ENCODE measurements at regions not wholly inside any gene's neighbourhood (a gene's known extent, or its start where the extent isn't known, plus 50 kb on each side); places are given as distances from the start of the nearest gene placed in this dataset.
A peak's percentile ranks its signal among the peaks of the same experiment; 100 is the strongest.

GRCh38 chr9:87139099-87139730 lies 191.9 kb upstream of the GAS1 start:
- DNase-seq, result no peak
- intact Hi-C loops (cut with DNase I), result no loop called here
- ATAC-seq, result no peak

DNA sequence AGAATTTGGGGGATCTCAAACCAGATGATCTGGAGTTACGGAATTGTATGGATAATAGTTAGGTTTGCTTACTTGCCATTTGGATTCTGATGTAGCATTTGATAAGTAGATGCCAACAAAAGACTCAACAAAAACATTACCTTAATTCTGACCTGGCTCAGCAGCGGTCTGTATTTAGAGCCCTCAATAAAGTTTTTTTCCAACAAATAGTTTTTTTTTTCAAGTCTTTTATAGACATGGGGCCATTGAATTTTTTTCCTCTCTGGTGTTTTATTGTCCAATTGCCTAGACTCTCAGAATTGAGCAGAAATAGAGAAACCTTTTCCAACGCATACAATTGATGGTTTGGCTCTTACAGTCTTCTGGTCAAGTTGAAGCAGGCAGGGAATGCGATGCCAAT lies 192.8 kb upstream of the GAS1 start:
- intact Hi-C loops (cut with DNase I), result no loop called here
- ATAC-seq (no peak), DNase-seq (no peak)

- ATAC-seq (no peak), DNase-seq (no peak)
- intact Hi-C loops (cut with DNase I), result no loop called here
Measured at GRCh38 chr9:87140605-87141109, 193.4 kb upstream of the GAS1 start.

GRCh38 chr9:87141124-87141523 lies 193.8 kb upstream of the GAS1 start:
- intact Hi-C loops (cut with DNase I), result no loop called here
- DNase-seq, result no peak
- no peak for ATAC-seq

GRCh38 chr9:87146933-87147332 lies 199.6 kb upstream of the GAS1 start:
- ATAC-seq (no peak), DNase-seq (no peak)
- intact Hi-C loops (cut with DNase I), result no loop called here

- peak in 1 of 2 donors; percentile 7 for ATAC-seq
- DNase-seq, result peak; percentile 33
- intact Hi-C loops (cut with DNase I), result no loop called here
Measured at GRCh38 chr9:87147839-87148238, 200.5 kb upstream of the GAS1 start.

DNA sequence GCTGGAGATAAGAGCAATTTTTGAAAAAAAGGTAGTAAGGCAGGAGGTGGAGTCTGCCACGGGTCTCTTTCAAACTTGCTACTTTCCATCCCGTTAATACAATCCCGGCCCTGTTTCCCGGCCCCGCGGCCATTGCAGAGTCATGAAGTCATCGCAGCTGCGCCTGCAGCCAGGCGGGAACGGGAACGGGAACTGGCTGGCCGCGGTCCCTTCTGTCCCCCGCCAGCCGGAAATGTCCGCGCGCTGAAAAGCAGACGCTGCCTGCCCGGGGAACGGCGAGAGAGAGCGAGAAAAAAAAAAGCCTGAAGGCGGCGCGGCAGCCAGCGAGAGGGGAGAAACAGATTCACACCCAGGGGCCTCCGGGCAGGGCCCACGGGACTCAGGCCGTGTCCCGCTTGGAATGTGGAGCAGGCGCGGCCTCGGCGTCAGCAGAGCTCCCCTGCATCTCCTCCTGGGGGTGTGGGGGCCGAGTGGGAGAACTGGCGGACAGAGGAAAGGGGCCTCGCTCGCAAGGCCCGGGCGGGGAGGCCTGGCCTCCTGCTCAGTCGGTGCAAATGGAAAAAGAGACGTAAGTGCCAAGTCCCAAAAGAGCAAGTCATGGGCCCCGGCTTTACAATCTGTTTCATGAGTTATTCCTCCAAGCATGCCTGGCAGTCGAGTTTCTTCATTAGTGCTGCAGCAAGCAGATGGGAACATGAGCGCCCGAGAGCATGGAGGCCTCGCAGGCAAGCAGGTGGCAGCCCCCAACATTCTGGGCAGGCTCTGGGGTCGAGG lies 201.2 kb upstream of the GAS1 start:
- intact Hi-C loops (cut with DNase I), result no loop called here
- peak; percentile 91 for DNase-seq
- peak; percentile 96 for ATAC-seq

DNA sequence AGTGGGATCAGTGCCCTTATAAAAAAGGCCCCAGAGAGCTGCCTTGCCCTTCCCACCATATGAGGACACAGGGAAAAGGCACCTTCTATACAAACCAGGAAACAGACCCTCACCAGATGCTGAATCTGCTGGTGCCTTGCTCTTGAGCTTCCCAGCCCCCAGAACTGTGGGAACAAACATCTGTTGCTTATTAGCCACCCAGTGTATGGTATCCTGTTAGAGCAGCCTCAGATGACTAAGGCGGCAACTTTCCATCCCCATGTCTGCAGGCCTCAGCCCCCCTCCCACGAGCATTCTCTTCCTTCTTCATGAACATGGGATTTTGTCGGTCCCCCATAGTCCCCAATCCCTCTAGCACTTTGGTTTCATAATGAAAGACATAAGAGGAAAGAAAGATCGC lies 202.5 kb upstream of the GAS1 start:
- intact Hi-C loops (cut with DNase I), result no loop called here
- DNase-seq, result no peak
- ATAC-seq, result no peak

DNA sequence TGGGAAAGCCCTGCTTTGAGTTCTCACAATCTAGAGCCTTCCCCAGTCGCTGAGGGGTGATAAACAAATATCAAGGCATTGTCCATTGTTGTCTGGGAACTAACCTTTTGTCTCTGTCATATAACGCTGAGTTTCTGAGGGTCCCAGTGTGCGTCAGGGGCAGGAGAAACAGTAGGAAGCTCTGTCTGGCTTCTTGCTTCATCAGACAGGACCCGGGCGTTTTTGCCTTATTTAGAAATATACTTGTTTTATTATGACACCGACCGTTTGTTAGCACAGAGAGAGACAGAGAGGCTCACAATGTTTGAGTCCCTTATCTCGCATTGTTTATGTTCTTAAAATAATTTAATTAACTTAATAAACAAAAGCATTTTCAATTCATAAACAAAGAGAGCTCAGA lies 204.9 kb upstream of the GAS1 start:
- DNase-seq, result no peak
- intact Hi-C loops (cut with DNase I), result no loop called here
- ATAC-seq, result no peak

DNA sequence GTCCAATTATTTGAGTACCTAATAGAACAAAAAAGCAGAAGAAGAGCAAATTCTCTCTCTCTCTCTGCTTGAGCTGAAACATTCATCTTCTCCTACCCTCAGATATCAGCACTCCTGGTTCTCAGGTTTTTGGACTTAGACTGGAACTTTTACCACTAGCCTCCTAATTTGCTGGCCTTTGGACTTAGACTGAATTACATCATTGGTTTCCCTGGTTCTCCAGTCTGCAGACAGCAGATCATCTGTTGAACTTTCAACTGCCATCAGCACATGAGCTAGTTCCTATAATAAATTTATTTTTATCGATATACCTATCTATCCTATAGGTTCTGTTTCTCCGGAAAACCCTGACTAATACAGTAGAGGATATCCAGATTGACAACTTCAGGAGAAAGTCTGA lies 208.9 kb upstream of the GAS1 start:
- no peak for DNase-seq
- intact Hi-C loops (cut with DNase I), result no loop called here
- ATAC-seq, result no peak

DNA sequence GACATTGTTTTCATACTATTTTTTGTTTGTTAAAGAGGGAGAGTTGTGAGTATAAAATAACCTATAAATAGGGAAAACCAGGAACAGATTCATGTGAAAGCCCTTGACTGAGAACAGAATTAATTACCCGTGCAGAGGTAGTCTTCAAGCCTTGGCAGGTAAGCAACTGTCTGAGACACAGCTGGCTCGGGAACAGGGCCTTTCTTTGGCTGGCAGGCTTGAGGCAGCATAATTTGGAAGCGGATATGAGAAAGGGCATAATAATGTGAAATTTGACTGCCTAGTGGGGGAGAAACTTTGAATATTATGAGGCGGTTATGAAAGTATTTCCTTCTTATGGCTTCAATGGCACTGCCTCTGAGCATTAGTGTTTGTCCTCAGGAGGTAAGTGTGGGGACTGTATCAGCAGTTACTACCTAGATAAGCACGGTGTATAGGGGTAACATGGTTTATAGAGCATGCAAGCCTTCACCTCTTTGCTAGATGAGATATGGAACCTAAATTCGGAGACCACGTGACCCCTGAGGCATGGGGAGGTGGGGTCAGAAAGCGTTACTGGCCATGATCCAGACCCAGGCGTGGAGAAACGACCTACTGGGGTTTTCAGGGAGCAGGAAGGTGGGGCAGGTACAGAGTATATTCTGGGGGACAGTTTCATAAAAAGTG lies 210.2 kb upstream of the GAS1 start:
- no peak for ATAC-seq
- intact Hi-C loops (cut with DNase I), result no loop called here

DNA sequence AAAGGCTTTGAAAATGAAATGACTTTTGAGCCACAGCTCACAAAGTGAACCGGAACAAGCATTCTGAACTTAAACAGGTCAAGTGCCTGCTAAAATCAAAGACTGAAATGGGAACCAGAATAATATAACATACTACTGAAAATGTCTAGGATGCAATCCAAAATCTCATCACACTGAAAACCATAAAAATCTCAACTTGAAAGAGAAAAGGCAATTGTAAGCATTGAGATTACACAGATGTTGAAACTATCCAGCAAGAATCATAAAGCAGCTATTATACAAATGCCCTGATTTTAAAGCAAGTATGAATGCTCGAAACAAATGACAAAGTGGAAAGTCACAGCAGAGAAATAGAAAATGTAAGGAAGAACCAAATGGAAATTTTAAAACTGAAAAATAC lies 211.5 kb upstream of the GAS1 start:
- ATAC-seq (no peak), DNase-seq (no peak)
- intact Hi-C loops (cut with DNase I), result no loop called here

More for the DNA sequence above, 210.2 kb upstream of the GAS1 start:
- DNase-seq, result no peak

- ATAC-seq, result peak in 1 of 2 donors; percentile 88
- peak; percentile 35 for DNase-seq
- intact Hi-C loops (cut with DNase I), result no loop called here
Measured at GRCh38 chr9:87160148-87161102, 213.1 kb upstream of the GAS1 start.

DNA sequence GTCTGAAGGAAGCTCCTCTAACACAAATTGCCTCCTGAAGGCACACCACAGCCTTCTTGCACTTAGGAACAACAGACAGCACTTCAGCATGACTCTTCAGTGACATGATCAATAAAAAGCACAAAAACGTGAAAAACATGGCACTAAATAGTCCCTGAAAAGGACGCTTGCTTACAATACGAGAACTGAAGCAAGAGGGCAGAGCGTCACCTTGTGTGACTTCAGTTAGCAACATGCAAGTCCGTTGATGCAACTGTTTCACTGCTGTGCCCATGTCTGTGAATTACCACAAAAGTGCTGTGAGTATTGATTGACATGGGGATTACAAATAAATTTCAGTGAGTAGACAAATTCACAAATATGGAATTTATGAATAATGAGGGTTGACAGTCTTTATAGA lies 219.9 kb upstream of the GAS1 start:
- no peak for ATAC-seq
- no peak for DNase-seq
- intact Hi-C loops (cut with DNase I), result no loop called here

- peak in 1 of 2 donors; percentile 52 for ATAC-seq
- intact Hi-C loops (cut with DNase I), result no loop called here
Measured at GRCh38 chr9:87167582-87167981, 220.3 kb upstream of the GAS1 start.

GRCh38 chr9:87178302-87178701 lies 231.0 kb upstream of the GAS1 start:
- DNase-seq (no peak), ATAC-seq (no peak)
- intact Hi-C loops (cut with DNase I), result no loop called here

More at GRCh38 chr9:87167582-87167981, 220.3 kb upstream of the GAS1 start:
- DNase-seq, result no peak

GRCh38 chr9:87179553-87180340 lies 232.4 kb upstream of the GAS1 start:
- ATAC-seq (no peak), DNase-seq (no peak)
- intact Hi-C loops (cut with DNase I), result no loop called here

DNA sequence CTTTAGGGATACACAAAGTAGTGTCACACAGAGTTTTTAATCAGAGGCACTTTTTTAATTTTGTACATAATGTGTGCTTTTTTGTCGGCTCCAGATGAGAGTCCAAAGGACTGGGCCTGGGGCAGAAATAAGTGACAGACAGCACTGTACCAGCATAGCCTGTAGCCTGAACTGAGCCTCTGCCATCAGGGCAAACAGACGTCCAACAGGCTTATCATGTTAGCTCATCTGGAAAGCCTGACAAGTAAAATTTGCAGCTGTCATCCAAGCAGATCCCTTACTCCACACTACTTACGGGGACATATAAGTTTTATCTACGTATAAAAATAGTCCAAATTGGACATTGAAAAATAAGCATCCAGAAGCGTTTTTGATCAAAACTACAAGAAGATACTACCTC lies 233.1 kb upstream of the GAS1 start:
- ATAC-seq (no peak), DNase-seq (no peak)
- intact Hi-C loops (cut with DNase I), result no loop called here
